WTC11 (cell line): ENCODE measurements at regions not wholly inside any gene's neighbourhood (a gene's known extent, or its start where the extent isn't known, plus 50 kb on each side); places are given as distances from the start of the nearest gene placed in this dataset.

Experiments used
- ATAC-seq: fragments of 200-7000 bp; cut with Tn5 transposase; 2 replicates; pipeline ENCODE4 v1.10.0; 2021; ENCODE audit warnings: mild to moderate bottlenecking, moderate library complexity
- CTCF ChIA-PET: fragments of 300-600 bp; sonication (Branson Sonifier 250); formaldehyde crosslinking; loops from one replicate; lab custom pipeline; 2021; ENCODE audit warnings: antibody characterized with exemption; lab: Charles Lee
- POLR2A ChIA-PET: fragments of 350-600 bp; sonication (Branson Sonifier 250); formaldehyde crosslinking; loops from one replicate; lab custom pipeline; 2021; ENCODE audit warnings: antibody characterized with exemption; lab: Charles Lee
- DNase-seq: peaks from one replicate; pipeline ENCODE4 v3.0.0; 2021; ENCODE audit warnings: low spot score
- H3K27ac Mint-ChIP-seq: 2 replicates; pipeline ENCODE4 v1.8.0; 2021; ENCODE audit warnings: mixed read lengths
- H3K27me3 Mint-ChIP-seq: 2 replicates; pipeline ENCODE4 v1.8.0; 2021; ENCODE audit warnings: low read depth, mild to moderate bottlenecking, moderate library complexity, mixed read lengths
- H3K36me3 Mint-ChIP-seq: 2 replicates; pipeline ENCODE4 v1.8.0; 2021; ENCODE audit warnings: mixed read lengths
- H3K4me1 Mint-ChIP-seq: 2 replicates; pipeline ENCODE4 v1.8.0; 2022; ENCODE audit warnings: mixed read lengths
- H3K4me3 Mint-ChIP-seq: 2 replicates; pipeline ENCODE4 v1.8.0; 2021; ENCODE audit warnings: mild to moderate bottlenecking, moderate library complexity, mixed read lengths
- H3K9me3 Mint-ChIP-seq: 2 replicates; pipeline ENCODE4 v1.8.0; 2021; ENCODE audit warnings: mixed read lengths
- ATF1 ChIP-seq: sonication (generic); formaldehyde crosslinking; IDR thresholded peaks from 2 replicates; pipeline ENCODE4 v1.8.1; 2023; ENCODE audit warnings: mild to moderate bottlenecking, moderate library complexity, missing genetic modification reagents
- CBFB ChIP-seq: sonication (generic); formaldehyde crosslinking; IDR thresholded peaks from 2 replicates; pipeline ENCODE4 v1.8.1; 2022; ENCODE audit warnings: mild to moderate bottlenecking, low read depth, missing genetic modification reagents
- CREB1 ChIP-seq: sonication (generic); formaldehyde crosslinking; IDR thresholded peaks from 2 replicates; pipeline ENCODE4 v1.8.0; 2023; ENCODE audit warnings: mild to moderate bottlenecking, missing genetic modification reagents
- EMX1 ChIP-seq: fragments of 250-450 bp; sonication (Bioruptor Pico); IDR thresholded peaks from 2 replicates; pipeline ENCODE4 v1.8.0; 2021; ENCODE audit warnings: mild to moderate bottlenecking
- ETV6 ChIP-seq: sonication (generic); formaldehyde crosslinking; IDR thresholded peaks from 2 replicates; pipeline ENCODE4 v1.8.1; 2022; ENCODE audit warnings: mild to moderate bottlenecking, missing genetic modification reagents
- FOXK1 ChIP-seq: sonication (generic); formaldehyde crosslinking; IDR thresholded peaks from 2 replicates; pipeline ENCODE4 v1.8.0; 2022; ENCODE audit warnings: mild to moderate bottlenecking, moderate library complexity, missing genetic modification reagents
- HMGA2 ChIP-seq: fragments of 250-450 bp; sonication (Bioruptor Pico); IDR thresholded peaks from 2 replicates; pipeline ENCODE4 v1.4.0; 2021; ENCODE audit warnings: mild to moderate bottlenecking, moderate library complexity
- NFYB ChIP-seq: sonication (generic); formaldehyde crosslinking; conservative IDR thresholded peaks from 2 replicates; pipeline ENCODE4 v1.8.0; 2022; ENCODE audit warnings: low read depth, missing genetic modification reagents
- NR2C2 ChIP-seq: sonication (generic); formaldehyde crosslinking; IDR thresholded peaks from 2 replicates; pipeline ENCODE4 v1.8.0; 2022; ENCODE audit warnings: mild to moderate bottlenecking, missing genetic modification reagents
- NR3C1 ChIP-seq: sonication (generic); formaldehyde crosslinking; conservative IDR thresholded peaks from 2 replicates; pipeline ENCODE4 v1.8.1; 2023; ENCODE audit warnings: low read depth, mild to moderate bottlenecking, missing genetic modification reagents
- OVOL2 ChIP-seq: fragments of 250-450 bp; sonication (Bioruptor Pico); IDR thresholded peaks from 2 replicates; pipeline ENCODE4 v1.9.0; 2021; ENCODE audit warnings: mild to moderate bottlenecking, borderline replicate concordance
- RORB ChIP-seq: fragments of 250-450 bp; sonication (Bioruptor Pico); IDR thresholded peaks from 2 replicates; pipeline ENCODE4 v1.9.0; 2021; ENCODE audit warnings: mild to moderate bottlenecking
- TP53 ChIP-seq: sonication (generic); formaldehyde crosslinking; IDR thresholded peaks from 2 replicates; pipeline ENCODE4 v1.8.1; 2023; ENCODE audit warnings: mild to moderate bottlenecking, missing genetic modification reagents
- ZNF671 ChIP-seq: fragments of 250-450 bp; sonication (Bioruptor Pico); IDR thresholded peaks from 2 replicates; pipeline ENCODE4 v1.8.0; 2021; ENCODE audit warnings: mild to moderate bottlenecking
- TF ChIP-seq, protein P1 (sequence below): sonication (generic); formaldehyde crosslinking; IDR thresholded peaks from 2 replicates; pipeline ENCODE4 v1.8.0; 2023; ENCODE audit warnings: missing genetic modification reagents
- TF ChIP-seq, protein P2 (sequence below): sonication (generic); formaldehyde crosslinking; IDR thresholded peaks from 2 replicates; pipeline ENCODE4 v1.8.0; 2022; ENCODE audit warnings: mild to moderate bottlenecking, missing genetic modification reagents
- TF ChIP-seq, protein P3 (sequence below): sonication (generic); formaldehyde crosslinking; IDR thresholded peaks from 2 replicates; pipeline ENCODE4 v1.8.1; 2023; ENCODE audit warnings: mild to moderate bottlenecking, missing genetic modification reagents
- TF ChIP-seq, protein P4 (sequence below): sonication (generic); formaldehyde crosslinking; IDR thresholded peaks from 2 replicates; pipeline ENCODE4 v1.8.0; 2022; ENCODE audit warnings: mild to moderate bottlenecking, missing genetic modification reagents
- TF ChIP-seq, protein P5 (sequence below): sonication (generic); formaldehyde crosslinking; IDR thresholded peaks from 2 replicates; pipeline ENCODE4 v1.8.1; 2023; ENCODE audit warnings: mild to moderate bottlenecking, missing genetic modification reagents, borderline replicate concordance
- TF ChIP-seq, protein P6 (sequence below): sonication (generic); formaldehyde crosslinking; IDR thresholded peaks from 2 replicates; pipeline ENCODE4 v1.8.1; 2022; ENCODE audit warnings: mild to moderate bottlenecking, missing genetic modification reagents, moderate library complexity, borderline replicate concordance
- TF ChIP-seq, protein P7 (sequence below): fragments of 250-450 bp; sonication (Bioruptor Pico); IDR thresholded peaks from 2 replicates; pipeline ENCODE4 v1.9.0; 2021; ENCODE audit warnings: moderate library complexity, mild to moderate bottlenecking, inconsistent platforms, borderline replicate concordance

DNA sequence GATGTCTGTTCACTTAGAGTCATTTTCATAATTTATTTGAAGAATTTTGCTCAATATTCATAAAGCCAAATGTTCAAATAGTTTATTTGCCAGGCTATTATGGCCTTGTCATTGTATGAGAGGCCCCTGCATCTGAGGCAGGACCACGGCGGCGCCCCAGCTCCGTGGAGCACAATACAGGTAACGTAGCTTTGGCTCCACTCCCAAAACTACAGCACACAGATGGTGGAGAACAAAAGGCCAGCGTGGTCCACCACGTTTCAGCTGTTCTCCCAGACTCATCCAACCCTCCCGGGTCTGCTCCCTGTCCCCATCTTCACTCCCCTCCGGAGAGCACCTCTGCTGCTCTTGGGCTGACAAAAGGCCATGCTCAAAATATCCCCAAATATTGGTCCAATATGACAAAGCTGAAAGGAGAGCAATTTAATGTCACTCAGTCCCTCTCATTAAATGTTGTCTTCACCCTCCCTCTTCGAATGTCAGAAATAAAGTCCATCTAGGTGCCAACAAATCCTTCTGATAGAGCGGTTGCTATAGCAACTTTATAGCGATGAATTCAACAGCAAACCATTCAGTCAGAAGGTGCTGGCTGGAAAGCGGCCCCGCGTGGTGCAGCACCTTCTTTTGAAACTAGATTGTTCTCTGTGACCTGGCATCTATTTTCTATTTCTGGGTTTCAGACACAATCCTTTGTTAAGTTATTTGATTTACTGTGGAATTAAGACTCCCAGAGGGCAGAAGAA, 504.3 kb downstream of the ARHGEF28 start:
- POLR2A ChIA-PET: no interaction called here
- H3K27me3 Mint-ChIP-seq: no peaks in the 10 kb centered on the region
- ATAC-seq: no peak
- no peak for DNase-seq
- CTCF ChIA-PET: no interaction called here
- H3K4me1 Mint-ChIP-seq: peaks cover 6% of the 10 kb centered on the region; the same call in 1 of the 2 replicates
- TF ChIP-seq ZNF671 (CRISPR knock-in tag) (no peak), NFYB (CRISPR knock-in tag) (no peak), TP53 (no peak), OVOL2 (CRISPR knock-in tag) (no peak), NR2C2 (CRISPR knock-in tag) (no peak)
- TF ChIP-seq, protein P1, sequence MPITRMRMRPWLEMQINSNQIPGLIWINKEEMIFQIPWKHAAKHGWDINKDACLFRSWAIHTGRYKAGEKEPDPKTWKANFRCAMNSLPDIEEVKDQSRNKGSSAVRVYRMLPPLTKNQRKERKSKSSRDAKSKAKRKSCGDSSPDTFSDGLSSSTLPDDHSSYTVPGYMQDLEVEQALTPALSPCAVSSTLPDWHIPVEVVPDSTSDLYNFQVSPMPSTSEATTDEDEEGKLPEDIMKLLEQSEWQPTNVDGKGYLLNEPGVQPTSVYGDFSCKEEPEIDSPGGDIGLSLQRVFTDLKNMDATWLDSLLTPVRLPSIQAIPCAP (CRISPR knock-in tag): no peak
- H3K36me3 Mint-ChIP-seq: no peaks in the 10 kb centered on the region
- H3K4me3 Mint-ChIP-seq: no peak overlapping the region
- H3K27ac Mint-ChIP-seq: no peak overlapping the region
- no peaks in the 10 kb centered on the region for H3K9me3 Mint-ChIP-seq

DNA sequence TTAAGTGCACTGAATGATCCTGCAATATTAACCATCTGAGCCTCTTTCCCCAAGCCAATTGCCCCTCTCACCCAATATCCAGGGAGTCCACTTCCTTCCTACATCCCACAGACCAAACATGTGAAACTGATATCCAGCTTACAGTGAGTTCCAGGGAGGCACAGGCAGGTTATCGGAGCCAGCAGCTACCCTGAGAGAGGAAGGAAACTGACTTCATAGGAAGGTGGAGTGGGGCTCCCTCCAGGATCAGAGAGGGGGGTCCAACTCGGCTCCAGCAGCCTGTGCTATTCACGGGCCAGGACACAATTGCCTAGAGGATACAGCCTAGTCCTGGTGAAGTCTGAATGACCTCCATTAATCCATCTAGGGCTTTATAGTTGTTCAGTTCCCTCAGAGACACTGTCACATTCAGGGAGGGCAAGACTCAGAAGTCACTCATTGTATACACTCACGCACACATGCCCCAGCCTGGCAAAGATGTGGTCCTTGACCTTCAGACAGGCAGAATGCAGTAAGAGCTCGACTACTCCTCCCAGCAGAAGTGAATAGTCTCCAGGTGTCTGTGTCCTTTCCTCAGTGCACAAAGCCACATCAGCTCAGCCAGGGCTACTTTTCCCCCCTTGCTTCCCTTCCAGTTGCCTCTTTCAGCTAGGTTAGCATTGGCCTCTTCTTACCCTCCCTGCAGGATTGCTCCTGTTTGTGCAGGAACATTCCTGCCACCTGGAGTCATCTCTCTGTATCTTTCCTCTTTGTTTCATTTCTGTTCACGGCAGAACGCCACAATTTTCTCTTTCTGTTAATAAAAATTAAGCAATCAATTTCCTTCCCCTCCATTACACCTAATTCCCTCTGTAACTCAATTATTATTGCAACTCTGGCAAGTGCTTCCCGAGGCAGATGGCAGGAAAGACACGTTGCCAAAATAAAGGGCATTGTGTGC, 501.7 kb downstream of the ARHGEF28 start:
- H3K36me3 Mint-ChIP-seq: no peaks in the 10 kb centered on the region
- ChIA-PET CTCF (no interaction called here), POLR2A (no interaction called here)
- H3K27me3 Mint-ChIP-seq: no peaks in the 10 kb centered on the region
- H3K9me3 Mint-ChIP-seq: no peaks in the 10 kb centered on the region
- H3K4me1 Mint-ChIP-seq: peaks cover 6% of the 10 kb centered on the region; the same call in 1 of the 2 replicates
- no peak for TF ChIP-seq RORB (CRISPR knock-in tag)
- TF ChIP-seq, protein P2, sequence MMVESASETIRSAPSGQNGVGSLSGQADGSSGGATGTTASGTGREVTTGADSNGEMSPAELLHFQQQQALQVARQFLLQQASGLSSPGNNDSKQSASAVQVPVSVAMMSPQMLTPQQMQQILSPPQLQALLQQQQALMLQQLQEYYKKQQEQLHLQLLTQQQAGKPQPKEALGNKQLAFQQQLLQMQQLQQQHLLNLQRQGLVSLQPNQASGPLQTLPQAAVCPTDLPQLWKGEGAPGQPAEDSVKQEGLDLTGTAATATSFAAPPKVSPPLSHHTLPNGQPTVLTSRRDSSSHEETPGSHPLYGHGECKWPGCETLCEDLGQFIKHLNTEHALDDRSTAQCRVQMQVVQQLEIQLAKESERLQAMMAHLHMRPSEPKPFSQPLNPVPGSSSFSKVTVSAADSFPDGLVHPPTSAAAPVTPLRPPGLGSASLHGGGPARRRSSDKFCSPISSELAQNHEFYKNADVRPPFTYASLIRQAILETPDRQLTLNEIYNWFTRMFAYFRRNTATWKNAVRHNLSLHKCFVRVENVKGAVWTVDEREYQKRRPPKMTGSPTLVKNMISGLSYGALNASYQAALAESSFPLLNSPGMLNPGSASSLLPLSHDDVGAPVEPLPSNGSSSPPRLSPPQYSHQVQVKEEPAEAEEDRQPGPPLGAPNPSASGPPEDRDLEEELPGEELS (CRISPR knock-in tag): no peak
- TF ChIP-seq HMGA2 (CRISPR knock-in tag): no peak
- no peak for TF ChIP-seq ZNF671 (CRISPR knock-in tag)
- TF ChIP-seq ETV6 (CRISPR knock-in tag): no peak
- TF ChIP-seq CREB1: no peak
- TF ChIP-seq, protein P3, sequence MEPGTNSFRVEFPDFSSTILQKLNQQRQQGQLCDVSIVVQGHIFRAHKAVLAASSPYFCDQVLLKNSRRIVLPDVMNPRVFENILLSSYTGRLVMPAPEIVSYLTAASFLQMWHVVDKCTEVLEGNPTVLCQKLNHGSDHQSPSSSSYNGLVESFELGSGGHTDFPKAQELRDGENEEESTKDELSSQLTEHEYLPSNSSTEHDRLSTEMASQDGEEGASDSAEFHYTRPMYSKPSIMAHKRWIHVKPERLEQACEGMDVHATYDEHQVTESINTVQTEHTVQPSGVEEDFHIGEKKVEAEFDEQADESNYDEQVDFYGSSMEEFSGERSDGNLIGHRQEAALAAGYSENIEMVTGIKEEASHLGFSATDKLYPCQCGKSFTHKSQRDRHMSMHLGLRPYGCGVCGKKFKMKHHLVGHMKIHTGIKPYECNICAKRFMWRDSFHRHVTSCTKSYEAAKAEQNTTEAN (CRISPR knock-in tag): no peak
- TF ChIP-seq, protein P4, sequence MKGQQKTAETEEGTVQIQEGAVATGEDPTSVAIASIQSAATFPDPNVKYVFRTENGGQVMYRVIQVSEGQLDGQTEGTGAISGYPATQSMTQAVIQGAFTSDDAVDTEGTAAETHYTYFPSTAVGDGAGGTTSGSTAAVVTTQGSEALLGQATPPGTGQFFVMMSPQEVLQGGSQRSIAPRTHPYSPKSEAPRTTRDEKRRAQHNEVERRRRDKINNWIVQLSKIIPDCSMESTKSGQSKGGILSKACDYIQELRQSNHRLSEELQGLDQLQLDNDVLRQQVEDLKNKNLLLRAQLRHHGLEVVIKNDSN (CRISPR knock-in tag): no peak
- no peak for TF ChIP-seq NR3C1
- TF ChIP-seq NR2C2 (CRISPR knock-in tag): no peak
- TF ChIP-seq, protein P5, sequence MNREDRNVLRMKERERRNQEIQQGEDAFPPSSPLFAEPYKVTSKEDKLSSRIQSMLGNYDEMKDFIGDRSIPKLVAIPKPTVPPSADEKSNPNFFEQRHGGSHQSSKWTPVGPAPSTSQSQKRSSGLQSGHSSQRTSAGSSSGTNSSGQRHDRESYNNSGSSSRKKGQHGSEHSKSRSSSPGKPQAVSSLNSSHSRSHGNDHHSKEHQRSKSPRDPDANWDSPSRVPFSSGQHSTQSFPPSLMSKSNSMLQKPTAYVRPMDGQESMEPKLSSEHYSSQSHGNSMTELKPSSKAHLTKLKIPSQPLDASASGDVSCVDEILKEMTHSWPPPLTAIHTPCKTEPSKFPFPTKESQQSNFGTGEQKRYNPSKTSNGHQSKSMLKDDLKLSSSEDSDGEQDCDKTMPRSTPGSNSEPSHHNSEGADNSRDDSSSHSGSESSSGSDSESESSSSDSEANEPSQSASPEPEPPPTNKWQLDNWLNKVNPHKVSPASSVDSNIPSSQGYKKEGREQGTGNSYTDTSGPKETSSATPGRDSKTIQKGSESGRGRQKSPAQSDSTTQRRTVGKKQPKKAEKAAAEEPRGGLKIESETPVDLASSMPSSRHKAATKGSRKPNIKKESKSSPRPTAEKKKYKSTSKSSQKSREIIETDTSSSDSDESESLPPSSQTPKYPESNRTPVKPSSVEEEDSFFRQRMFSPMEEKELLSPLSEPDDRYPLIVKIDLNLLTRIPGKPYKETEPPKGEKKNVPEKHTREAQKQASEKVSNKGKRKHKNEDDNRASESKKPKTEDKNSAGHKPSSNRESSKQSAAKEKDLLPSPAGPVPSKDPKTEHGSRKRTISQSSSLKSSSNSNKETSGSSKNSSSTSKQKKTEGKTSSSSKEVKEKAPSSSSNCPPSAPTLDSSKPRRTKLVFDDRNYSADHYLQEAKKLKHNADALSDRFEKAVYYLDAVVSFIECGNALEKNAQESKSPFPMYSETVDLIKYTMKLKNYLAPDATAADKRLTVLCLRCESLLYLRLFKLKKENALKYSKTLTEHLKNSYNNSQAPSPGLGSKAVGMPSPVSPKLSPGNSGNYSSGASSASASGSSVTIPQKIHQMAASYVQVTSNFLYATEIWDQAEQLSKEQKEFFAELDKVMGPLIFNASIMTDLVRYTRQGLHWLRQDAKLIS (CRISPR knock-in tag): no peak
- TF ChIP-seq, protein P6, sequence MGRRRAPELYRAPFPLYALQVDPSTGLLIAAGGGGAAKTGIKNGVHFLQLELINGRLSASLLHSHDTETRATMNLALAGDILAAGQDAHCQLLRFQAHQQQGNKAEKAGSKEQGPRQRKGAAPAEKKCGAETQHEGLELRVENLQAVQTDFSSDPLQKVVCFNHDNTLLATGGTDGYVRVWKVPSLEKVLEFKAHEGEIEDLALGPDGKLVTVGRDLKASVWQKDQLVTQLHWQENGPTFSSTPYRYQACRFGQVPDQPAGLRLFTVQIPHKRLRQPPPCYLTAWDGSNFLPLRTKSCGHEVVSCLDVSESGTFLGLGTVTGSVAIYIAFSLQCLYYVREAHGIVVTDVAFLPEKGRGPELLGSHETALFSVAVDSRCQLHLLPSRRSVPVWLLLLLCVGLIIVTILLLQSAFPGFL: no peak
- TF ChIP-seq EMX1 (CRISPR knock-in tag): no peak
- TF ChIP-seq ATF1 (CRISPR knock-in tag): no peak
- no peak for TF ChIP-seq FOXK1 (CRISPR knock-in tag)
- no peak for TF ChIP-seq CBFB (CRISPR knock-in tag)
- TF ChIP-seq, protein P7, sequence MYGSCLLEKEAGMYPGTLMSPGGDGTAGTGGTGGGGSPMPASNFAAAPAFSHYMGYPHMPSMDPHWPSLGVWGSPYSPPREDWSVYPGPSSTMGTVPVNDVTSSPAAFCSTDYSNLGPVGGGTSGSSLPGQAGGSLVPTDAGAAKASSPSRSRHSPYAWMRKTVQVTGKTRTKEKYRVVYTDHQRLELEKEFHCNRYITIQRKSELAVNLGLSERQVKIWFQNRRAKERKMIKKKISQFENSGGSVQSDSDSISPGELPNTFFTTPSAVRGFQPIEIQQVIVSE: no peak
- no peak for DNase-seq
- peak; percentile 78 for ATAC-seq
- H3K4me3 Mint-ChIP-seq: no peak overlapping the region
- H3K27ac Mint-ChIP-seq: no peak overlapping the region
